Activated CD4-positive, alpha-beta T cell treated with anti-CD3 and anti-CD28 coated beads, Interleukin-2, amount 50 U/mL, for 4 hours (primary cell): ENCODE measurements at regions not wholly inside any gene's neighbourhood (a gene's known extent, or its start where the extent isn't known, plus 50 kb on each side); places are given as distances from the start of the nearest gene placed in this dataset.
"Not testable (repeated sequence)": the region's sequence is repeated elsewhere in the genome, so short reads cannot be mapped to it uniquely, and the experiment has no call there.

Experiments used
- DNase-seq, 2 experiments: peaks; one replicate each; pipeline ENCODE4 v3.0.0-alpha.2; 2020

GRCh38 chr5:113652161-113652560 is 138.7 kb downstream of the YTHDC2 start:
- no peak for DNase-seq

GRCh38 chr5:113654828-113655227 is 141.3 kb downstream of the YTHDC2 start:
- DNase-seq, result no peak

GRCh38 chr5:113660206-113660605 is 146.7 kb downstream of the YTHDC2 start:
- no peak for DNase-seq

- no peak for DNase-seq
Measured at GRCh38 chr5:113660706-113661250, 147.3 kb downstream of the YTHDC2 start.

GRCh38 chr5:113663879-113664541 is 150.5 kb downstream of the YTHDC2 start:
- peak; percentile 4 to 5 for DNase-seq

GRCh38 chr5:113673041-113673440 is 159.5 kb downstream of the YTHDC2 start:
- DNase-seq, result no peak

- no peak for DNase-seq
Measured at GRCh38 chr5:113675166-113675565, 161.7 kb downstream of the YTHDC2 start.

GRCh38 chr5:113678202-113678601 is 164.7 kb downstream of the YTHDC2 start:
- DNase-seq, result no peak

- no peak for DNase-seq
Measured at GRCh38 chr5:113678924-113679575, 165.6 kb downstream of the YTHDC2 start.

- DNase-seq, result no peak
Measured at GRCh38 chr5:113680534-113680933, 167.0 kb downstream of the YTHDC2 start.

GRCh38 chr5:113682497-113683136 is 169.1 kb downstream of the YTHDC2 start:
- no peak for DNase-seq

- no peak for DNase-seq
Measured at GRCh38 chr5:113683211-113683610, 169.7 kb downstream of the YTHDC2 start.

GRCh38 chr5:113686599-113686998 is 173.1 kb downstream of the YTHDC2 start:
- DNase-seq, result no peak

GRCh38 chr5:113689647-113690046 is 176.2 kb downstream of the YTHDC2 start:
- no peak for DNase-seq

GRCh38 chr5:113692466-113692865 is 179.0 kb downstream of the YTHDC2 start:
- no peak for DNase-seq

GRCh38 chr5:113692891-113693457 is 179.5 kb downstream of the YTHDC2 start:
- no peak for DNase-seq

- no peak for DNase-seq
Measured at GRCh38 chr5:113693701-113694100, 180.2 kb downstream of the YTHDC2 start.

GRCh38 chr5:113694576-113694975 is 181.1 kb downstream of the YTHDC2 start:
- DNase-seq, result no peak

GRCh38 chr5:113703266-113703665 is 189.8 kb downstream of the YTHDC2 start:
- DNase-seq, result no peak

- DNase-seq, result no peak
Measured at GRCh38 chr5:113705657-113706056, 192.2 kb downstream of the YTHDC2 start.

- DNase-seq, result no peak
Measured at GRCh38 chr5:113713051-113713450, 199.6 kb downstream of the YTHDC2 start.

GRCh38 chr5:113715921-113716320 is 202.4 kb downstream of the YTHDC2 start:
- DNase-seq, result not testable (repeated sequence)

GRCh38 chr5:113719549-113719948 is 206.1 kb downstream of the YTHDC2 start:
- DNase-seq, result no peak

- no peak for DNase-seq
Measured at GRCh38 chr5:113721171-113721570, 207.7 kb downstream of the YTHDC2 start.
